ENCODE measurements at regions not wholly inside any gene's neighbourhood (a gene's known extent, or its start where the extent isn't known, plus 50 kb on each side); places are given as distances from the start of the nearest gene placed in this dataset.
"Not testable (repeated sequence)": the region's sequence is repeated elsewhere in the genome, so short reads cannot be mapped to it uniquely, and the experiment has no call there.

DNA sequence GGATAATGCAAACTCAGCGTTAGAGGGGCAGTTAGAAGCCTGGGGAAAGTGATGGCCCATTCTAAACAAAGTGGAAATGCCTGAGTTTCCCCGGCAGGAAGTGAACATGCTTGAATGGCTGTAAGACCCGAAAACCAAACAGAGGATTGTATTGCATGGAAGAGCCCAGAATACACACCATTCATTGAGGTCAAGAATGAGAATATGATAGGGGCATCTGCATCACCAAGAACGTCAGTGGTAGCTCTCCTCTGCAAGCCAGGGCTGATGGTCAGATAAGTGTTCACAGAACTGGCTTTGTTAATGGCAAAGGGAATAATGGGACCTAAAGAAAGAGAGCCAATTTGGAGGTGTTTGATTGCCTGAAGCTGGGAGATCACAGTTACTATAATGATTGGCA, 663.4 kb downstream of the KHDRBS2 start:
- DNase-seq (no peak), ATAC-seq (no peak)
- intact Hi-C loops (cut with micrococcal nuclease): no loop called here

DNA sequence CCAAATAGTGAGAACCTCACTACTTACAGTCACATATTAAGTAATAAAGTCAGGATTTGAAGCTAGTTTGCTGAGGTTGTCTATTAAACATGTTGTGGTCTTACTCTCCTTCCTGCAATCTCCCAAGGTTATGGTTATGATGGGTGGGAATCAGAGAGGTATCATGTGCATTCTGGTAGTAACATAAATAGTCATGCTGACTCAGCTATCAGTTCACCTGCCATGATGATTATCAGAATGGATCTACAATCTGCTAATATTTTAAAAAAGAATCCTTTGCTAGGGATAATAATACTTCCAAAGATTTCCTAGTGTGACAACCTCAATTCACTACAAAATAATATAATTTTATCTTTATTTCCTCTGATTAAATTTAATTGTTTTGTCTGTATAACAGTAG, 671.9 kb downstream of the KHDRBS2 start:
- DNase-seq: no peak
- intact Hi-C loops (cut with micrococcal nuclease): no loop called here
- ATAC-seq: no peak

DNA sequence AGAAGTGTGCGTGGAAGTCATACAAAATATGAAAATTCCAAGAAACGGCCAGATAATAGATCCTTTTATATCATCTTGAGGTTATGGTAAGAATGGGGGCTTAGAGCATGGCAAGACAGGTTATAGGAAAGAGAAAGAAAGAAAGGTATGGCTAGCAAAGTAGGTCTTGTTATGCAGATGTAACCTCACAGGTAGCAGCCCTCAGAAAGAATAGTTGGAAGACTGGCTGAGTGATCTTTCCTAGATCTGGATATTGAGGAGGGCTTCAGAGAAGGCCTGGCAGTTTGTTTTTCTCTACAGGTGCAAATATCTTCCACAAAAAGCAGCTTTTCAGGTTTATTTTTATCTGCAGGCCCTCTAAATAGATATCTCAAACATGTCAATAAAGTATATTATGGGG, 679.5 kb downstream of the KHDRBS2 start:
- intact Hi-C loops (cut with micrococcal nuclease): no loop called here
- ATAC-seq: no peak
- DNase-seq: no peak

DNA sequence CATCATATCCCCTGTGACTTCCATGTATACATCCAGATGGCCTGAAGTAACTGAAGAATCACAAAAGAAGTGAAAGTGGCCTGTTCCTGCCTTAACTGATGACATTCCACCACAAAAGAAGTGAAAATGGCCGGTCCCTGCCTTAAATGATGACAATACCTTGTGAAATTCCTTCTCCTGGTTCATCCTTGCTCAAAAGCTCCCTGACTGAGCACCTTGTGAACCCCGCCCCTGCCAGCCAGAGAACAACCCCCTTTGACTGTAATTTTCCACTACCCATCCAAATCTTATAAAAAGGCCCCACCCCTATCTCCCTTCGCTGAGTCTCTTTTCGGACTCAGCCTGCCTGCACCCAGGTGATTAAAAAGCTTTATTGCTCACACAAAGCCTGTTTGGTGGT, 680.2 kb downstream of the KHDRBS2 start:
- ATAC-seq; DNase-seq; intact Hi-C loops (cut with micrococcal nuclease): not testable (repeated sequence)

DNA sequence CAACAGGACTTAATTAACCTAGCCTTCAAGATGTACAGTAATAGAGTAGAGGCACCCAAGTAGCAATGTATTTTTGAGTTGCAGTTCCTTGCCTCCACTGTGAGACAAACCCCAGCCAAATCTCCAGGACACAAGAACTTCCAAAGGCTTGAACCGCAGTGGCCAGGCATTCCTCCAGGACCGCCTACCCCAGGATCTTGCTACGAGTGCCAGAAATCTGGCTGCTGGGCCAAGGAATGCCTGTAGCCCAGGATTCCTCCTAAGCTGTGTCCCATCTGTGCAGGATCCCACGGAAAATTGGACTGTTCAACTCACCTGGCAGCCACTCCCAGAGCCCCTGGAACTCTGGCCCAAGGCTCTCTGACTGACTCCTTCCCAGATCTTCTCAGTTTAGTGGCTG, 683.9 kb downstream of the KHDRBS2 start:
- intact Hi-C loops (cut with micrococcal nuclease); ATAC-seq; DNase-seq: not testable (repeated sequence)

DNA sequence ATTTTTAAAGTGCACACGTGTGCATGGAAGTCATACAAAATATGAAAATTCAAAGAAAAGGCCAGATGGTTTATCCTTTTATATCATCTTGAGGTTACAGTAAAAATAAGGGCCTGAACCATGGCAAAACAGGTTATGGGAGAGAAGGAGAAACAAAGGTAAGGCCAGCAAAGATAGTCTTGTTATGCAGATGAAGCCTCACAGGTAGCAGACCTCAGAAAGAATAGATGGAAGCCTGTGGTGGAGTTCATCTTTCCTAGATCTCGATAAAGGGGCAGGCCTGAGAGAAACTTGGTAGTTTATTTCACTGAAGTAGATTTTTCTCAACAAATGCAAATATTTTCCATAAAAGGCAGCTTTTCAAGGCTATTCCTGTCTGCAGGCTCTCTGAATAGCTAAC, 693.8 kb downstream of the KHDRBS2 start:
- intact Hi-C loops (cut with micrococcal nuclease): no loop called here
- ATAC-seq: no peak

DNA sequence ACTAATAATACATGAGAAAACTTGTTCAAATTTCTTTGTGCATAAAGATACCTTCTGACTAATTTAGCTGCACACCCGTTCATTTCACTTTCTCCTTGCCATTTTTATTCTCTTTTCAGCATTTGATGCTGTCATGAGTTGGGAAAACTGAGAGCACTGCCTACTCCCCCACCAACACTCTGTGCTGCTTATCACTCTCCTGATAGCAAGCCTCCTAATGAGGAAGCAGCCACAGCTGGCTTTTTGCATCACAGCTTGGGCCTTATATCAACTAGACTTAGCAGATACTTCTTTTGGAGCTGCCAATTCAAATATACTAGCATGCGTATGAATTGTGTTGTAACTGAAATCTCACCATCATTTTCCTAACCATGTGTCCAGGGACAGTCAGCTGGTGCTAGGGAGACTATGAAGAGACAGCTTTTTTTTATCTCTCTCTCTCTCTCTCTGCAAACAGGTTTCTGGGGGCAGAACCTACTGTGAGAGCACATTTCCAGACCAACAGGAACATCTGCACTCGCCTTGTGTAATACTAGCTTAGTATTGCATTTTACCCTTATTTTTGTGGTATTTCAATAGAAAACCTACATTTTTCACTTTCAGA, 699.0 kb downstream of the KHDRBS2 start:
- DNase-seq (peak; percentile 19), ATAC-seq (peak; percentile 67)
- intact Hi-C loops (cut with micrococcal nuclease): no loop called here

More for the DNA sequence above, 693.8 kb downstream of the KHDRBS2 start:
- no peak for DNase-seq

DNA sequence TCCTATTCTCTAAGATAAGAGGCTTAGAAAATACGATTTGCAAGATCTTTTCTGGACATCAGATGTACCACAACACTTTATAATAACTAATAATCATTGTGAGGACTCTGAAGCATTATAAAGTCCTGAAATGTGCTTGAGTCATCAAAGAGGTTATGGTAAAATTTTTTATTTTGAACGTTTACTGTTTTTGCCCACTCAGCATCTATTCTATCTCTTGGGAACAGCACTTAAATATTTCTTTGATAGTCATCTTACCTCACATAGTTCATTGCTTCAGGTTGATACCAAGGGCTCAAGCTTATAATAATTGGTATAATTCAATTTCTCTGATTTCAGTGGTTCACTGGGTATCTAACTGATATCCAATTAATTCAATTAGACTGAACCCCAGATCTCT, 700.5 kb downstream of the KHDRBS2 start:
- intact Hi-C loops (cut with micrococcal nuclease): no loop called here
- ATAC-seq: no peak
- no peak for DNase-seq

DNA sequence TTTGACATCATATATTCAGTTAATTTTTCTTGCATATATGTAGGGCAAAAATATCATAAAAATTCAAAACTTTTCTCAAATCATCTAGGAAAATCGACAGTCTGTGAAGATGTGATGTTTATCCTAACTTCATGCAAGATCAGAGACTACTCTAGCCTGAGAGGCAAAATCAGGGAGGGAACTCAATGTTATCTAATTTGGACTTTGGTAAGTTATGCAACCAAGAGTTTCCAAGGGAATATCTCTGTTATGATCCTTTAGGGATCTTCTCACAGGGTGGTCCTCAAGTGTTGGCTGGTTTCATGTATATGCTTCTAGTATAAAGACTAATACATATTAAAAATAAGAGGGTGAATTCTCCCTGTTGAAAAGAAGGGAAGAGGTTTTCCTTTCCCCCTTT, 723.9 kb downstream of the KHDRBS2 start:
- DNase-seq (no peak), ATAC-seq (no peak)
- intact Hi-C loops (cut with micrococcal nuclease): no loop called here

DNA sequence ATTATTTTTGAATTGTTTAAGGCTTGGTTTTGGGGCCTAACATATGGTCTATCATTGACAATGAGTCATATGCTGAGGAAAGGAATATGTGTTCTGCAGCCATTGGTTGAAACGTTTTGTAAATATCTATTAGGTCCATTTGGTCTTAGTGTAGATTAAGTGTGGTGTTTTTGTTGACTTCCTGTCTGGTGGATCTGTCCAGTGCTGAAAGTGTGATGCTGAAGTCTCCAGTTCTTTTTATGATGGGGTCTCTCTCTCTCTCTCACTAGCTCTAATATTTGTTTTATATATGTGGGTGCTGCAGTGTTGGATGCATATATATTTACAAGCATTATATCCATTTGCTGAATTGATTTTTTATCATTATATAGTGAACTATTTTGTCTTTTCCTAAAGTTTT, 727.2 kb downstream of the KHDRBS2 start:
- ATAC-seq (no peak), DNase-seq (no peak)
- intact Hi-C loops (cut with micrococcal nuclease): no loop called here

DNA sequence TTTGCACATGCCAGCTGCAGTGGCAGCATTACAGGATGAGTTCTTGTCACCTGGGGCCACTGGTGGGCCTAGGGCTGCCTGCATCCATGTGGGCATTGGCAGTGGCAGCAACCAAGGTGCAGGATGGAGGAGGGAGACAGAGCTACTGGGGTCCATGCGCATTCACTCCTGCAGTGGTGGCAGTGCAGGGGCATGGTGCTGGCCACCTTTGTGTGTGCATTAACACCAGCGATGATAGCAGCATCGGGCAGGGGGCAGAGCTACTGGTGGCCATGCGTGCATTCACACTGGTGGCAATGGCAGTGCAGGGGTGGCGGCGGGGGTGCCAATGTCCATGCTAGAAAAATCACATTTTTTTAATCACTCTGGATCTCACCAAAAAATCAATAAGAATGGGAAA, 730.0 kb downstream of the KHDRBS2 start:
- intact Hi-C loops (cut with micrococcal nuclease): no loop called here
- ATAC-seq (no peak), DNase-seq (no peak)

DNA sequence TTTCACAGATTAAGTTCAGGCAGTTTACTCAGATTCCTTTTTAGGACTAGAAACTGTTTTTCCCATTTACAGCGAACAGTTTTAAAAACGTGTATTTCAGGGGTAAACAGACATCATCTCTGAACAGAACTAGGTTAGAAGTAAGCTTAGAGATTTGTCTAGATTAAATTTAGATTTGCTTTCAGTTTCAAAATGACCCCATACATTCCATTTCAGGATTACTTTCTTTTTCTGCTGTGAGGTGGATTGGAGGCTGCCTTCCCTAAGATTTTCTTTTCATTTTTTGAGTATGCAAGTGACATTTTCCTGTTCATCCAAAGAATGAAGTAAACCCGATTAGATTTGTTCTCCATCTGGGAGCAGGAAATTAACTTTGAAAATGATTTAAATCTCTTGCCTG, 747.2 kb downstream of the KHDRBS2 start:
- DNase-seq (no peak), ATAC-seq (no peak)

DNA sequence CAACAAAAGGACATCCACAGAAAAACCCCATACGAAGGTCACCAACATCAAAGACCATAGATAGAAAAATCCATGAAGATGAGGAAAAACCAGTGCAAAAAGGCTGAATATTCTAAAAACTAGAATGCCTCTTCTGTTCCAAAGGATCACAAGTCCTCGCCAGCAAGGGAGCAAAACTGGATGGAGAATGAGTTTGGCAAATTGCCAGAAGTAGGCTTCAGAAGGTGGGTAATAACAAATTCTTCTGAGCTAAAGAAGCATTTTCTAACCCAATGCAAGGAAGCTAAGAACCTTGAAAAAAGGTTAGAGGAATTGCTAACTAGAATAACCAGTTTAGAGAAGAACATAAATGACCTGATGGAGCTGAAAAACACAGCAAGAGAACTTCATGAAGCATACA, 753.3 kb downstream of the KHDRBS2 start:
- intact Hi-C loops (cut with micrococcal nuclease); ATAC-seq; DNase-seq: not testable (repeated sequence)

More for the DNA sequence above, 747.2 kb downstream of the KHDRBS2 start:
- intact Hi-C loops (cut with micrococcal nuclease): no loop called here

Measured in left ventricle myocardium superior (tissue), 1 donor.